Kidney (tissue), 13 donors: ENCODE measurements at regions not wholly inside any gene's neighbourhood (a gene's known extent, or its start where the extent isn't known, plus 50 kb on each side); places are given as distances from the start of the nearest gene placed in this dataset.

Experiments
- DNase-seq, 5 donors: peaks; one replicate each; pipeline ENCODE4 v3.0.0-alpha.2; 2013 to 2020
- FAIRE-seq: peaks from 2 replicates; lab custom pipeline; 2012; peaks lifted over from hg19 to GRCh38; lab: Jason Lieb, UNC
- H3K27ac ChIP-seq, 2 donors: one replicate each; pipeline ENCODE4 v1.7.0; 2013; ENCODE audit warnings: low read depth in 2 of 2, low read length in 2 of 2, inconsistent platforms in 1 of 2
- H3K27me3 ChIP-seq: one replicate; pipeline ENCODE4 v1.7.1; 2013; ENCODE audit warnings: low read length, inconsistent platforms; ENCODE audit not compliant: control insufficient read depth, insufficient read depth
- H3K36me3 ChIP-seq, 3 donors: one replicate each; pipeline versions ENCODE4 v1.7.0 to v1.7.1; 2013; ENCODE audit warnings: low read length in 3 of 3, control low read depth in 1 of 3, inconsistent platforms in 1 of 3; ENCODE audit not compliant: insufficient read depth in 3 of 3, control insufficient read depth in 2 of 3
- H3K4me1 ChIP-seq, 3 donors: one replicate each; pipeline versions ENCODE4 v1.7.0 to v1.7.1; 2013; ENCODE audit warnings: low read length in 3 of 3, inconsistent platforms in 1 of 3, low read depth in 1 of 3; ENCODE audit not compliant: control insufficient read depth in 2 of 3, insufficient read depth in 2 of 3
- H3K4me3 ChIP-seq, 3 donors: one replicate each; pipeline versions ENCODE4 v1.7.0 to v1.8.1; 2013; ENCODE audit warnings: low read length in 3 of 3, control low read depth in 1 of 3, inconsistent platforms in 1 of 3
- H3K9ac ChIP-seq, 3 donors: one replicate each; pipeline versions ENCODE4 v1.7.0 to v1.7.1; 2013; ENCODE audit warnings: low read length in 3 of 3, control low read depth in 1 of 3, inconsistent platforms in 1 of 3
- H3K9me3 ChIP-seq, 3 donors: one replicate each; pipeline versions ENCODE4 v1.7.0 to v1.7.1; 2013; ENCODE audit warnings: low read length in 3 of 3, control low read depth in 1 of 3, inconsistent platforms in 1 of 3; ENCODE audit not compliant: control insufficient read depth in 2 of 3, insufficient read depth in 1 of 3
- CTCF ChIP-seq: IDR thresholded peaks from 3 replicates; pipeline ENCODE4 v1.5.1; 2012; ENCODE audit warnings: mild to moderate bottlenecking, moderate library complexity, borderline replicate concordance; ENCODE audit not compliant: insufficient read depth; ENCODE audit errors: extremely low read depth
- intact Hi-C: fragments of 100-400 bp; cut with DNase I; formaldehyde crosslinking; loops from one replicate; pipeline ENCODE4 v1.11.1; 2022
- donor health status: control.
- donor health status: control.
- donor health status: control.
- donor health status: control.
- donor health status: control.
- donor health status: DM: yes; HTN: yes; CAD: no.
- donor health status: Normal renal cell carcinoma (clear cell type).

DNA sequence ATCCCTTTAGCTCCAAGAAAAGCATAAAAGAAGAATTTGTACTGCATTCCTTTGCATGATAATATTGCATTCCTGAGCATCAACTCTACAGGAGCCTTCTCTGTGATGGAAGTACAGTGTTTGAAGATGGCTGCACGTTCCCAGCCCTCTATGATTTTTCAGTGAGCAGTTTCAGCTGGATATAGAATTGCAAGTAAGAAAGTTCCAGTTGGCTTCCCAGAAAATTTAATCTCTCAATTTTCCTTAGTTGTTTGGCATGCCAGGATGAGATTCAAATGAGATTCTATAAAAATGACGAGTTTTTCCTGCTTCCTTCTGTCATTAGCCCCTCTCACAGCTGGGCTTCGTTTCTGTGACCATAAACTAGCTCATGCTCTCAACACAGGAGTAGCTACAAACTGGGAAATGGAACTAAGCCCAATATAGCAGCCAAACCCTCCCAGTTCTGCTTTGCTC, 109.9 kb downstream of the TTC8 start:
- Histone ChIP-seq H3K4me3 (no peak overlapping the region), H3K27me3 (no peaks in the 10 kb centered on the region), H3K9ac (no peak overlapping the region), H3K4me1 (no peaks in the 10 kb centered on the region), H3K36me3 (no peaks in the 10 kb centered on the region), H3K27ac (no peak overlapping the region), H3K9me3 (peaks cover 0 to 4% (median 0%) of the 10 kb centered on the region in 3 donors)
- FAIRE-seq, result no peak
- intact Hi-C loops, result no loop called here
- TF ChIP-seq CTCF, result no peak
- DNase-seq, result peak in 2 of 5 donors; percentile 36 to 84

DNA sequence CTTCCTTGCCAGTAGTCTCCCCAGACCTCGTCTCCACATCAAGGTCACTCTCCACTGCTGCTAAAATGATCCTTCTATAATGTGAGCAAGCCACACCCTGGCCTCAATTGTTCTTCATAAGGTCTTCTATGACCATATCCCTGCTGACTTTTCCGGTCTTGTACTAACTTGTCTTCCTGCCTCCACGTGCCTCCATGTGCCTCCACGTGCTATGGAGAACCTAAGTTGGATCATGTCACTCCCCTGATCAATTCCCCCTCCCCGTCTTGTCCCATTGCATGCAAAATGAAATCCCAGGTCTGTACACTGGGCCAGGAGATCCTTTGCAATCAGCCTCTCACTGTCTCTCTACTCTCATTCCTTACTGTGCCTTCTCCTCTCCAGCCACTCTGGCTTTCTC, 110.6 kb downstream of the TTC8 start:
- DNase-seq, result no peak
- no peak overlapping the region for H3K9ac ChIP-seq
- no peaks in the 10 kb centered on the region for H3K36me3 ChIP-seq
- intact Hi-C loops, result no loop called here
- H3K27me3 ChIP-seq, result no peaks in the 10 kb centered on the region
- TF ChIP-seq CTCF, result no peak
- H3K9me3 ChIP-seq, result peaks cover 0 to 4% (median 0%) of the 10 kb centered on the region in 3 donors
- no peaks in the 10 kb centered on the region for H3K4me1 ChIP-seq
- H3K4me3 ChIP-seq, result no peak overlapping the region
- H3K27ac ChIP-seq, result no peak overlapping the region
- FAIRE-seq, result no peak

DNA sequence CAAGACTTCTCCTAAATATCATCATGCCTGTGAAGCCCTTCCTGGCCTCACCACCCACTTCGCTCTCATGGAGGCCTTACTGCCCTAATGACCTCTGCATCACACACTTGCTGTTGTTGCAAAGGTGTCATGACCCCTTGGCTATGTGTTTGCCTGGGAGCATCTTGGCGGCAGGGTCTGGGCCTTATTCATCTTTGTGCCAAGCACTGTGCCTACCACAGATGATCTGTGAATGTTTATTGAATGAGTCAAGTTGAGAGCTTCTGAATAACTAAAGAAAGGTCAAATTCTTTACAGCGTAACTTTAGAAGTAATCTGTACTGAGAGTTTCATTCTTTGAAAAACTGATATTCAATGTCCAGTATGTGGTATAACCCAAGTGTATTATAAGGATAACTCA, 113.3 kb downstream of the TTC8 start:
- no peak for TF ChIP-seq CTCF
- no peaks in the 10 kb centered on the region for H3K27me3 ChIP-seq
- DNase-seq (no peak), FAIRE-seq (no peak)
- H3K9ac ChIP-seq, result no peak overlapping the region
- H3K4me1 ChIP-seq, result no peaks in the 10 kb centered on the region
- H3K9me3 ChIP-seq, result no peaks in the 10 kb centered on the region
- H3K27ac ChIP-seq, result no peak overlapping the region
- no peak overlapping the region for H3K4me3 ChIP-seq
- intact Hi-C loops, result no loop called here
- H3K36me3 ChIP-seq, result no peaks in the 10 kb centered on the region

DNA sequence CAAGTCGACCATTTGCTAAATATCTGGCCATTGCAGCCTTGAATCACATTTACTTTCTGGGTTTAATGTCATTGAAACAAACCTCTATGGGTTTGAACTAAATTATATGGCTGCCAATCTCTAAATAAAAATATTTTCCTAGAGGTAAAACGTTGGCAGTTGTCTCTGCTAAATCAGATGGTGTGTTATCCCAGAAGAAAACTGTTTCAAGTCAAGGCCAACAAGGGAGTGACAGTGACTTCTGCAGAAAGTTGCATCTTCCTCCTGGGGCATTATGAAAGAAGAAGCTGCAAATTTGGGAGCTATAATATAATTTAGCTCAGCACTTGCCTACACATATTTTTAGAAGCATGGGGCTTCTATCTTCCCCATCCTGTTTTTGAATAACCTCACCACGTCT, 116.2 kb downstream of the TTC8 start:
- DNase-seq (no peak), FAIRE-seq (no peak)
- Histone ChIP-seq H3K4me3 (no peak overlapping the region), H3K27ac (no peak overlapping the region), H3K27me3 (no peaks in the 10 kb centered on the region), H3K9me3 (no peaks in the 10 kb centered on the region), H3K9ac (no peak overlapping the region), H3K36me3 (no peaks in the 10 kb centered on the region), H3K4me1 (no peaks in the 10 kb centered on the region)
- TF ChIP-seq CTCF, result no peak
- intact Hi-C loops, result no loop called here
